ENCODE measurements at regions not wholly inside any gene's neighbourhood (a gene's known extent, or its start where the extent isn't known, plus 50 kb on each side); places are given as distances from the start of the nearest gene placed in this dataset.

DNA sequence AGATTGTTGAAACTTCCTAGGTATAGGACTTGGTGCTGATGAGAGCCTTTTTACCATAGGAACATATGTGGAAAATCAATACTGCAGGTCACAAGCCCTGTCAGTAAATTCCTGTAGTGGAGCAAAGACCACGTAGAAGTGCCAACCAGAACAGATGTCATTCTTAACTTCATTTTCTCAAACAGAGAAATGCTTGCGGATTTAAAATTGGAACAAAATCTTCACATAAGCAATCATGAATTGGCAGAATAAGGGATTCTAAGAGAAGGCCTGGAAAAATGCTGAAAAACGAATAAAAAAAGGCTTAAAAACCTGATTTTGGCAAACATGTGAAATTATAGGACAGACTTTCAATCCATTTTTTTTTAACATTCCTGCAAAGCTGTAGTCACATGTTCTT lies 80.8 kb upstream of the SMIM30 start:
- TF ChIP-seq, protein P1, sequence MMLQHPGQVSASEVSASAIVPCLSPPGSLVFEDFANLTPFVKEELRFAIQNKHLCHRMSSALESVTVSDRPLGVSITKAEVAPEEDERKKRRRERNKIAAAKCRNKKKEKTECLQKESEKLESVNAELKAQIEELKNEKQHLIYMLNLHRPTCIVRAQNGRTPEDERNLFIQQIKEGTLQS (CRISPR knock-in tag; conservative IDR thresholded peaks at IDR 0.05), result no peak
- TF ChIP-seq, protein P2, sequence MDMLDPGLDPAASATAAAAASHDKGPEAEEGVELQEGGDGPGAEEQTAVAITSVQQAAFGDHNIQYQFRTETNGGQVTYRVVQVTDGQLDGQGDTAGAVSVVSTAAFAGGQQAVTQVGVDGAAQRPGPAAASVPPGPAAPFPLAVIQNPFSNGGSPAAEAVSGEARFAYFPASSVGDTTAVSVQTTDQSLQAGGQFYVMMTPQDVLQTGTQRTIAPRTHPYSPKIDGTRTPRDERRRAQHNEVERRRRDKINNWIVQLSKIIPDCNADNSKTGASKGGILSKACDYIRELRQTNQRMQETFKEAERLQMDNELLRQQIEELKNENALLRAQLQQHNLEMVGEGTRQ (CRISPR knock-in tag; IDR thresholded peaks at IDR 0.05), result no peak
- TF ChIP-seq, protein P3, sequence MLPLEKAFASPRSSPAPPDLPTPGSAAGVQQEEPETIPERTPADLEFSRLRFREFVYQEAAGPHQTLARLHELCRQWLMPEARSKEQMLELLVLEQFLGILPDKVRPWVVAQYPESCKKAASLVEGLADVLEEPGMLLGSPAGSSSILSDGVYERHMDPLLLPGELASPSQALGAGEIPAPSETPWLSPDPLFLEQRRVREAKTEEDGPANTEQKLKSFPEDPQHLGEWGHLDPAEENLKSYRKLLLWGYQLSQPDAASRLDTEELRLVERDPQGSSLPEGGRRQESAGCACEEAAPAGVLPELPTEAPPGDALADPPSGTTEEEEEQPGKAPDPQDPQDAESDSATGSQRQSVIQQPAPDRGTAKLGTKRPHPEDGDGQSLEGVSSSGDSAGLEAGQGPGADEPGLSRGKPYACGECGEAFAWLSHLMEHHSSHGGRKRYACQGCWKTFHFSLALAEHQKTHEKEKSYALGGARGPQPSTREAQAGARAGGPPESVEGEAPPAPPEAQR (CRISPR knock-in tag; IDR thresholded peaks at IDR 0.05), result no peak
- no peak for TF ChIP-seq ZNF138 (CRISPR knock-in tag; conservative IDR thresholded peaks at IDR 0.05)
- no peak for TF ChIP-seq ESRRA (CRISPR knock-in tag; IDR thresholded peaks at IDR 0.05; ENCODE audit: borderline replicate concordance)
- TF ChIP-seq ZBTB21 (CRISPR knock-in tag; IDR thresholded peaks at IDR 0.05; ENCODE audit: borderline replicate concordance), result no peak
- no peak for TF ChIP-seq FOXP1 (CRISPR knock-in tag; IDR thresholded peaks at IDR 0.05; ENCODE audit: borderline replicate concordance)
- TF ChIP-seq NR3C1 (CRISPR knock-in tag; conservative IDR thresholded peaks at IDR 0.05; ENCODE audit: low read depth), result no peak
- TF ChIP-seq, protein P4, sequence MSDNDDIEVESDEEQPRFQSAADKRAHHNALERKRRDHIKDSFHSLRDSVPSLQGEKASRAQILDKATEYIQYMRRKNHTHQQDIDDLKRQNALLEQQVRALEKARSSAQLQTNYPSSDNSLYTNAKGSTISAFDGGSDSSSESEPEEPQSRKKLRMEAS (CRISPR knock-in tag; IDR thresholded peaks at IDR 0.05), result no peak
- TF ChIP-seq PRRX2 (CRISPR knock-in tag; IDR thresholded peaks at IDR 0.05), result no peak
- no peak for TF ChIP-seq OVOL2 (CRISPR knock-in tag; IDR thresholded peaks at IDR 0.05; ENCODE audit: borderline replicate concordance)
- TF ChIP-seq, protein P5, sequence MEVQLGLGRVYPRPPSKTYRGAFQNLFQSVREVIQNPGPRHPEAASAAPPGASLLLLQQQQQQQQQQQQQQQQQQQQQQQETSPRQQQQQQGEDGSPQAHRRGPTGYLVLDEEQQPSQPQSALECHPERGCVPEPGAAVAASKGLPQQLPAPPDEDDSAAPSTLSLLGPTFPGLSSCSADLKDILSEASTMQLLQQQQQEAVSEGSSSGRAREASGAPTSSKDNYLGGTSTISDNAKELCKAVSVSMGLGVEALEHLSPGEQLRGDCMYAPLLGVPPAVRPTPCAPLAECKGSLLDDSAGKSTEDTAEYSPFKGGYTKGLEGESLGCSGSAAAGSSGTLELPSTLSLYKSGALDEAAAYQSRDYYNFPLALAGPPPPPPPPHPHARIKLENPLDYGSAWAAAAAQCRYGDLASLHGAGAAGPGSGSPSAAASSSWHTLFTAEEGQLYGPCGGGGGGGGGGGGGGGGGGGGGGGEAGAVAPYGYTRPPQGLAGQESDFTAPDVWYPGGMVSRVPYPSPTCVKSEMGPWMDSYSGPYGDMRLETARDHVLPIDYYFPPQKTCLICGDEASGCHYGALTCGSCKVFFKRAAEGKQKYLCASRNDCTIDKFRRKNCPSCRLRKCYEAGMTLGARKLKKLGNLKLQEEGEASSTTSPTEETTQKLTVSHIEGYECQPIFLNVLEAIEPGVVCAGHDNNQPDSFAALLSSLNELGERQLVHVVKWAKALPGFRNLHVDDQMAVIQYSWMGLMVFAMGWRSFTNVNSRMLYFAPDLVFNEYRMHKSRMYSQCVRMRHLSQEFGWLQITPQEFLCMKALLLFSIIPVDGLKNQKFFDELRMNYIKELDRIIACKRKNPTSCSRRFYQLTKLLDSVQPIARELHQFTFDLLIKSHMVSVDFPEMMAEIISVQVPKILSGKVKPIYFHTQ (CRISPR knock-in tag; IDR thresholded peaks at IDR 0.05), result no peak
- no peak for TF ChIP-seq NR2C2 (CRISPR knock-in tag; IDR thresholded peaks at IDR 0.05)
- TF ChIP-seq, protein P6, sequence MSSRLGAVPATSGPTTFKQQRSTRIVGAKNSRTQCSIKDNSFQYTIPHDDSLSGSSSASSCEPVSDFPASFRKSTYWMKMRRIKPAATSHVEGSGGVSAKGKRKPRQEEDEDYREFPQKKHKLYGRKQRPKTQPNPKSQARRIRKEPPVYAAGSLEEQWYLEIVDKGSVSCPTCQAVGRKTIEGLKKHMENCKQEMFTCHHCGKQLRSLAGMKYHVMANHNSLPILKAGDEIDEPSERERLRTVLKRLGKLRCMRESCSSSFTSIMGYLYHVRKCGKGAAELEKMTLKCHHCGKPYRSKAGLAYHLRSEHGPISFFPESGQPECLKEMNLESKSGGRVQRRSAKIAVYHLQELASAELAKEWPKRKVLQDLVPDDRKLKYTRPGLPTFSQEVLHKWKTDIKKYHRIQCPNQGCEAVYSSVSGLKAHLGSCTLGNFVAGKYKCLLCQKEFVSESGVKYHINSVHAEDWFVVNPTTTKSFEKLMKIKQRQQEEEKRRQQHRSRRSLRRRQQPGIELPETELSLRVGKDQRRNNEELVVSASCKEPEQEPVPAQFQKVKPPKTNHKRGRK (CRISPR knock-in tag; IDR thresholded peaks at IDR 0.05; ENCODE audit: borderline replicate concordance), result no peak
- no peak for TF ChIP-seq HMGA2 (CRISPR knock-in tag; IDR thresholded peaks at IDR 0.05)
- TF ChIP-seq, protein P7, sequence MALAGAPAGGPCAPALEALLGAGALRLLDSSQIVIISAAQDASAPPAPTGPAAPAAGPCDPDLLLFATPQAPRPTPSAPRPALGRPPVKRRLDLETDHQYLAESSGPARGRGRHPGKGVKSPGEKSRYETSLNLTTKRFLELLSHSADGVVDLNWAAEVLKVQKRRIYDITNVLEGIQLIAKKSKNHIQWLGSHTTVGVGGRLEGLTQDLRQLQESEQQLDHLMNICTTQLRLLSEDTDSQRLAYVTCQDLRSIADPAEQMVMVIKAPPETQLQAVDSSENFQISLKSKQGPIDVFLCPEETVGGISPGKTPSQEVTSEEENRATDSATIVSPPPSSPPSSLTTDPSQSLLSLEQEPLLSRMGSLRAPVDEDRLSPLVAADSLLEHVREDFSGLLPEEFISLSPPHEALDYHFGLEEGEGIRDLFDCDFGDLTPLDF (CRISPR knock-in tag; IDR thresholded peaks at IDR 0.05), result no peak
- no peak for TF ChIP-seq TP53 (CRISPR knock-in tag; IDR thresholded peaks at IDR 0.05)
- TF ChIP-seq JAZF1 (CRISPR knock-in tag; IDR thresholded peaks at IDR 0.05), result no peak
- ATAC-seq (no peak), DNase-seq (ENCODE audit: low spot score) (no peak)
- CTCF ChIA-PET, result no interaction called here
- no peak overlapping the region for H3K27ac Mint-ChIP-seq
- no peaks in the 10 kb centered on the region for H3K4me1 Mint-ChIP-seq
- H3K4me3 Mint-ChIP-seq, result no peak overlapping the region
- POLR2A ChIA-PET, result no interaction called here
- no peaks in the 10 kb centered on the region for H3K36me3 Mint-ChIP-seq
- peaks cover 8% of the 10 kb centered on the region for H3K27me3 Mint-ChIP-seq (ENCODE audit: low read depth)
- no peaks in the 10 kb centered on the region for H3K9me3 Mint-ChIP-seq

DNA sequence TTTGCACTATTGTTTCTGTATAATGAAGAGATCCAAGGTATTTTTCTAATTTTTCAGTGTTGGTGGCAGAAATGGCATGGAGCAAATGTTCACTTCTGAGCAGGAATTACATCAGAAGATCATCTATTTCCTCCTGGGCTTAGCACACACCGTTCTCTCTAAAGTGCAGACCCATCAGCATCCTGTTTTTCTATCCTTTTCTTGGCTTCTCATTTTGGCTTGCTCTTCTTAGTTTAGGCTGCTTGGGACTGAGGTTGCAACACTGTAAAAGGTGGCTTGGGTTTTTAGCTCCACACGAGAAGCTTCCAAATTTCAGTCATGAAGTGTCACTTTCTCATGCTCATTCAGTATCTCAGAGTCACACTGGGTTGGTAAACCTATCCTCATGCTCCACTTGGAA lies 79.9 kb upstream of the SMIM30 start:
- Mint-ChIP-seq H3K27ac (no peak overlapping the region), H3K4me1 (no peaks in the 10 kb centered on the region), H3K36me3 (no peaks in the 10 kb centered on the region), H3K27me3 (ENCODE audit: low read depth) (peaks cover 5% of the 10 kb centered on the region), H3K4me3 (no peak overlapping the region), H3K9me3 (no peaks in the 10 kb centered on the region)
- DNase-seq (ENCODE audit: low spot score) (no peak), ATAC-seq (no peak)
- CTCF ChIA-PET, result interaction anchor here (1.2 kb wide), 1 partner anchor 206 kb away, joined by 3 read pairs; no protein-coding TSS in a partner anchor
- POLR2A ChIA-PET, result no interaction called here
- no peak for TF ChIP-seq ESRRA (CRISPR knock-in tag; IDR thresholded peaks at IDR 0.05; ENCODE audit: borderline replicate concordance)
- TF ChIP-seq, protein P8, sequence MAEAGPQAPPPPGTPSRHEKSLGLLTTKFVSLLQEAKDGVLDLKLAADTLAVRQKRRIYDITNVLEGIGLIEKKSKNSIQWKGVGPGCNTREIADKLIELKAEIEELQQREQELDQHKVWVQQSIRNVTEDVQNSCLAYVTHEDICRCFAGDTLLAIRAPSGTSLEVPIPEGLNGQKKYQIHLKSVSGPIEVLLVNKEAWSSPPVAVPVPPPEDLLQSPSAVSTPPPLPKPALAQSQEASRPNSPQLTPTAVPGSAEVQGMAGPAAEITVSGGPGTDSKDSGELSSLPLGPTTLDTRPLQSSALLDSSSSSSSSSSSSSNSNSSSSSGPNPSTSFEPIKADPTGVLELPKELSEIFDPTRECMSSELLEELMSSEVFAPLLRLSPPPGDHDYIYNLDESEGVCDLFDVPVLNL (CRISPR knock-in tag; IDR thresholded peaks at IDR 0.05; ENCODE audit: borderline replicate concordance, low read depth), result no peak
- TF ChIP-seq, protein P4 (CRISPR knock-in tag; IDR thresholded peaks at IDR 0.05), result no peak
- TF ChIP-seq, protein P9, sequence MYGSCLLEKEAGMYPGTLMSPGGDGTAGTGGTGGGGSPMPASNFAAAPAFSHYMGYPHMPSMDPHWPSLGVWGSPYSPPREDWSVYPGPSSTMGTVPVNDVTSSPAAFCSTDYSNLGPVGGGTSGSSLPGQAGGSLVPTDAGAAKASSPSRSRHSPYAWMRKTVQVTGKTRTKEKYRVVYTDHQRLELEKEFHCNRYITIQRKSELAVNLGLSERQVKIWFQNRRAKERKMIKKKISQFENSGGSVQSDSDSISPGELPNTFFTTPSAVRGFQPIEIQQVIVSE (CRISPR knock-in tag; IDR thresholded peaks at IDR 0.05; ENCODE audit: borderline replicate concordance), result no peak
- no peak for TF ChIP-seq JUN (CRISPR knock-in tag; IDR thresholded peaks at IDR 0.05)
- TF ChIP-seq, protein P10, sequence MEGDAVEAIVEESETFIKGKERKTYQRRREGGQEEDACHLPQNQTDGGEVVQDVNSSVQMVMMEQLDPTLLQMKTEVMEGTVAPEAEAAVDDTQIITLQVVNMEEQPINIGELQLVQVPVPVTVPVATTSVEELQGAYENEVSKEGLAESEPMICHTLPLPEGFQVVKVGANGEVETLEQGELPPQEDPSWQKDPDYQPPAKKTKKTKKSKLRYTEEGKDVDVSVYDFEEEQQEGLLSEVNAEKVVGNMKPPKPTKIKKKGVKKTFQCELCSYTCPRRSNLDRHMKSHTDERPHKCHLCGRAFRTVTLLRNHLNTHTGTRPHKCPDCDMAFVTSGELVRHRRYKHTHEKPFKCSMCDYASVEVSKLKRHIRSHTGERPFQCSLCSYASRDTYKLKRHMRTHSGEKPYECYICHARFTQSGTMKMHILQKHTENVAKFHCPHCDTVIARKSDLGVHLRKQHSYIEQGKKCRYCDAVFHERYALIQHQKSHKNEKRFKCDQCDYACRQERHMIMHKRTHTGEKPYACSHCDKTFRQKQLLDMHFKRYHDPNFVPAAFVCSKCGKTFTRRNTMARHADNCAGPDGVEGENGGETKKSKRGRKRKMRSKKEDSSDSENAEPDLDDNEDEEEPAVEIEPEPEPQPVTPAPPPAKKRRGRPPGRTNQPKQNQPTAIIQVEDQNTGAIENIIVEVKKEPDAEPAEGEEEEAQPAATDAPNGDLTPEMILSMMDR (IDR thresholded peaks at IDR 0.05), result no peak

Measured in WTC11 (cell line).